Effector CD8-positive, alpha-beta T cell (primary cell): ENCODE measurements at regions not wholly inside any gene's neighbourhood (a gene's known extent, or its start where the extent isn't known, plus 50 kb on each side); places are given as distances from the start of the nearest gene placed in this dataset.
"Not testable (repeated sequence)": the region's sequence is repeated elsewhere in the genome, so short reads cannot be mapped to it uniquely, and the experiment has no call there.

Experiments
- DNase-seq: peaks from one replicate; lab custom pipeline; 2025; lab: John Stamatoyannopoulos, UW

DNA sequence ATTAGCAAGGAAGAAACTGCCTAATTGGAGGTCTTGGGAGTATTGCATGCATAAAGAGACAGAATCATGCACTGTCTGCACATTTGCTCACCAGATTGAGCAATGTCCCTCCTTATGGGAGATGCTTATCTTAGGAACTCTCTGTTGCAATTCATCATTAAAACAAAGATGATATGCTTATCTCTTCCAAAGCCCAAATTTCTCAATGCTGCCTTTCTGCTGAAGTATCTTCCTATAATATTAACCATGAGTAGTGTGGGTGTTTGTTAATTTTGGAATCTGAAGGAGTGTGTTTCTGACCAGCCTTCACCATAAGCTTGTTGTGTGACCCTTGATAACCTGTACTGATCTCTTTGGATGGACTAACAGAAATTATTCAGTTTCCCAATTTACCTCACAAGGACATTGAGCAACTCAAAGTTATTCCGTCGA, 1257.6 kb upstream of the FLRT2 start:
- no peak for DNase-seq

DNA sequence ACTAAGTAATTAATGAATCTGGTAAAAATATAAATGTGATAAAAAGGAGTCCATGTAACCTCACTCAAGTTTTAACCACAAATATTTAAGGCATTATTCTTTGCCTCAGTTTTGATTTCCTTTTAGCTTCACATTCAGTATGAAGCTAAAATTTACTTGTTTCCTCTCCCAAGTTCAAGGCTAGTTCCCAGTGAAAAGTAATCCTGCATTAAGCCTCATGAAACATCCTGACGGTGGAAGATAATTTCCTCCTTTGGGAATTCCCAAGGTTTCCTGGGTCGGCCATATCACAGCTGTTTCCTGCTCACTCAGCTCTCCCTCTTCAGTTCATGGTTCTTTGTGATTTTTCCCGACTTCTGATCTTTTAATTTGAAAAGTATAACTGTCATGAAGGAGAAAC, 1256.8 kb upstream of the FLRT2 start:
- DNase-seq, result no peak

DNA sequence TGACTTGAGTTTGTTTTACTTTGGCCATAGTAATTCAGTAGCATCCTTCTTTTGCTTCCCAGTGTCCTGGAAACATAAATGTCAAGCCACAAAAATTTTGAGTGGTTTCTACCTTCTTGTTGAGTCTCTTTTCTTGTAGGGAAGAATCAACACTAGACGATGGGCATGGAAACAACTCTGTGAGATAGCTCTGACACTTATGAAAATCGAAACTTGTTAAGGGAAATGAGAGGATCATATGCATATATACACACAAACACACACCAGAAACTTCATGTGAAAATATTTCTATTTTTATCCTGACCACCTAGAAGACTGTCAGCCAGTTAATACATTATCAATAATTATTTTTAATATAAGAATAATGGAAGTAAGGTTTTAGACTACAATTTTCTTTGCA, 1247.3 kb upstream of the FLRT2 start:
- no peak for DNase-seq

DNA sequence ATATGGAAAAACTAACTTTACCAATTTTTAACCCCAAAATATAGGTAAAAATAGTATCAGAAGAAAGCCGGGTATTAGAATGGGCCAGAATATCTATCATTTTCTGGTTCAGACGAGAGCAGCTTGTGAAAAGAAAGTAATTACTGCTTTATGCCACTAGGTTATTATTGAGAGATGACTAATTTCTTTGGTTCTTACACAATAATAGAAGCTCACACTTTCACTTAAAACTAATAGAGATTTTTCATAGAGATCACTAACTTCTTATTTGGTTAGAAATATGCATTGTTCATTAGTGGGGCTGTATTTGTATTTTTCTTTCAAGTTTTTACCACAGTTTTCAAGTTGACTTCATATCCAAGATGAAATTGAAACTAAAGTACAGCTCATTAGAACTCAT, 1241.2 kb upstream of the FLRT2 start:
- DNase-seq, result no peak

DNA sequence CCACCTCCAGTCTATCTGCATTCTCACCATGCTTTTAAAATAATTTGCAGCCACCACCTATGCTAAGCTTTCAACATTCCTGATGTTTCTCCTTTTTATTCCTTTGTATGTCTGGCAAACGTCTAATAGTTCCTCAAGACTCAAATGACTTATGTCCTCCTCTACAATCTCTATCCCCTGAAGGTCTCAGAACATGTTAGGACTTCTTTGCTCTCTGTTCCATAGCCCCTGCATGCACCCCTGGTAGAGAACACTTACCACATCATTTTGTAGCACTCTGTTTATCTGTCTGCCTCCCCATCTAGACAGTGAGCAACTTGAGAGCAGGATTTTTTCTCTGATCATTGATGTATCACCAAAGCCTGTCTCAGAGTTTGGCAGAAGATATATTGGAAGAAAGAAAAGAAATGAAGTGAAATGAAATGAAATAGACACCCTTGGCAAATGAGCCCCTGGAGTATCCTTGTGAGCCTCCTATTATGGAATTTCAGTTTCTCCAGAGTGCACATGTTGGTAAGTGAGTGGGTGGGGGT, 1231.2 kb upstream of the FLRT2 start:
- no peak for DNase-seq

DNA sequence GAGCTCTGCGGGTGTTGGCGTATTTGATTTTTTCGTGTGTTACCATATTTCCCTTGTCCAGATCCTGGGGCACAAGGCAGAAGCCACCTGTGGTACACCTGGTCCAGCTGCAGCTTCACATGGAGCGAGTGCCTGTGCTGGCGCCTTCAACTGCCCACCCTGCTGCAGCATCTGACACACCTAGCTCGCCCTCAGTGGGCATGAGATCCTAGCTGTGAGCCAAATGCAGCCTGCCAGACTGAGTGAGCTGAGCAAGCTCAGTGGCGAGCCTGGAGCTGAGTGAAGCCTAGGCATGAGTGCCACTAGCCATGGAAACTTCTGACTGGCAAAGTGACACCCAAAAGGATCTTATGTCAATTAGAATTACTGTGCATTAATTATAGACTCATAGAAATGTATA, 1226.8 kb upstream of the FLRT2 start:
- DNase-seq, result no peak

DNA sequence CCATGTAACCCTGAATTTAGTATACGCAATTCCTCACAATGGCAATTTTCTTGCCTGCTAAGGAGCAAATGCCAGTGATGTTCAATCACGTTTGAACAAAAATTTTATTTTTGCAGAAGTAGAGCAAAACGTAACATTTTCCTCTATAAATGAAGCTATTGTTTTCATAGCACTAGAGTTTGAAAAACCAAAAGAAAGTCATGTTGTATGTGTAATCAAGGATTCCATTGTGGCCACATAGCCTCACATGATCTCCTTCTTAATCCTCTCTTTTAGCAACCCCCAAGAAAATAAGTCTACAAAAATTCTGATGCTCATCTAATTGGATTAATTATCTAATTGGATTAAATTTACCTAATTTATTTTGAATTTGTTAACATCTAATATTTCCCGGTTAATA, 1217.4 kb upstream of the FLRT2 start:
- no peak for DNase-seq

DNA sequence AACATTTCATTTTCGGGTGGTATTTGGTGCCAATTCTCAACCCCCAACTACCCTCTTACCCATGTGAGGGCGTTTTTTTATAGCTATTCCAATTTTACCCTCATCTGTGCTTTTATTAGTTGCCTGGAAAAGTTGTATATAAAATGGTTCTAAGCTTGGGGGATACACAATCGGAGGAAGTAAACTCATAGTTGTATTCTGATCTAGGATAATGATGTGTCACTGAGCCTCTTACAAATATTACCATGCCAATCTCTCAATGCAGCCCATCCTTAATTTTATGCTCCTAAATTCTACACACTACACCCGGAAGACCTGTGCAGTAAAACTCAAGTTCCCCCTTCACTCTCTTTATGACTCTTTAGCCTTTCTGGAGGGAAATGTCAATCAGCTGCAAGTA, 1206.5 kb upstream of the FLRT2 start:
- no peak for DNase-seq

DNA sequence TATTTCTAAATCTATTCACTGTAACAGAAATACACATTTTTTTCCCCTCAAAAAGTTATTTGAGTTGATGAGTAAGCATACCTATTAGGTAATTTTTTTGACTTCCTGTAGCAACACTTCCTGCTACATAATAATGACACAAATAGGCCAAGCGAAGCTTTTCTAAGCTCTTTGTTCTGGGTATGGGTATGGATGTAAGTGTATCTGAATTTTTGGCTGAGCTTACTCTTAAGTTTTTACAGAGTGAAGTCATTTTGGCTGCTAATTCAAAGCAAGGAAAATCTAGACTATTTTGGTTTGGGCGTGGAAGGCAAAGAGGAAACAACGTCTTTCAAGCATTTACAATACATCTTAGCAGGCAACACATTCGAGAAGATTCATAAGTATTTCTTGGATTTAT, 1206.0 kb upstream of the FLRT2 start:
- no peak for DNase-seq

DNA sequence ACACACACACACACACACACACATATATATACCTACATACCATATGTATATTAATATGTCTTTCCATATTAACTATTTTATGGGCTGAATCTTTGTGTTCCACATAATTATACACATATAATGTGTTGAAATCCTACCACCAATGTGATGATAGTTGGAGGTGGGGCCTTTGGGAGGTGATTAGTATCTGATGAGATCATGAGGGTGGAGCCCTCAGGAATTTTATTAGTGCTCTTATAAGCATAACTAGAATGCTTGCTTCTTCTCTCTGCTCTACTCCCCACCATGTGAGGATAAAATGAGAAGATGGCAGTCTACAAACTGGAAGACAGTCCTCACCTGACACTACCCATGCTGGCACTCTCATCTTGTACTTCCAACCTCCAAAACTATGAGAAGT, 1193.5 kb upstream of the FLRT2 start:
- DNase-seq, result no peak

DNA sequence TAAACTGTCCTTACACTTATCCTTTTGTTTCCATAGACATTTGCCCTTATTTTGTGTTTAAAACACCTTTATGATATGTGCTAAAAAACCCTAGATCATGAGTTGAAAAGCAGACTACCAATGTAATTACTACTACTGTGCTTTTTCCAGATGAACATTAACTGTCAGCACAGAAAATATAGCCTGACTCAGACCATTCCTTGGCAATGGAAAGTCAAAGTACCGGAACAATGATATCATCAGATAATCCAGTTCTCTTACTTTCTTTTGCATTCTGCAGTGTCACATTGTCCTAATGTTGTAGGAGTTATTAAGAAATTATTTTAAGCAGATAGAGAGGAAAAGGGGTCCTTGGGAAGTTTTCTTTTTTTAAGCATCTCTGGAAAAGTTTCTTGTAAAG, 1189.0 kb upstream of the FLRT2 start:
- no peak for DNase-seq

DNA sequence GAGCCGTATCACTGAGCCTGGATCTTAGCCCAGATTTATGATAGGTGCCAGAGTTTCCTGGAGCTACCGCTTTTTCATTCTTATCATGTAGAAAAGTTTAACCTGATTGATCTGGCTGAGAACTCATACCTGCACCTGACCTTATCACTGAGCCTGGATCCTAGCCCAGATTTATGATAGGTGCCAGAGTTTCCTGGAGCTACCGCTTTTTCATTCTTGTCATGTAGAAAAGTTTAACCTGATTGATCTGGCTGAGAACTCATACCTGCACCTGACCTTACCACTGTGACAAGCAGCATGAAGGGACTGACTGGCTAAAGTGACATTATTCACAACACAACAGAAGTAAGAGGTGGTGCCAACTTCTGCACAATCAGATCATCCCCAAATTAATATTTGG, 1188.1 kb upstream of the FLRT2 start:
- not testable (repeated sequence) for DNase-seq

DNA sequence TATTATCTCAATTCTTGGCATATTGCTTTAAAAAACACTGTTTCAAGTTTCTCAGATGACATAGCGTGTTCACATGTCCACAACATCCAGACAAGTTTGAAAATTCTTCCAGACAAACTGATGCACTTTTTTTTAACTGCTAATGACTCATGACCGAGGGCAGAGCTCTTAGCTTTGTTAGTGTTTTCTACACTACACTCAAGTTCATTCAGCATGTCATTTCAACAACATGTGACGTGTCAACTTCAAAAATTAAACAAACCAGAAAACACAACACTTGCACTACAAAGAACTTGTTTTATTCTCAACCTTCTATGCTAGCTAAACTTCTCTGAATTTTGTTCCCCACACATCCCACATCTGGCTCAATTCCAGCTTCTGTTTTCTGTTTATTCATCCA, 1186.3 kb upstream of the FLRT2 start:
- no peak for DNase-seq

DNA sequence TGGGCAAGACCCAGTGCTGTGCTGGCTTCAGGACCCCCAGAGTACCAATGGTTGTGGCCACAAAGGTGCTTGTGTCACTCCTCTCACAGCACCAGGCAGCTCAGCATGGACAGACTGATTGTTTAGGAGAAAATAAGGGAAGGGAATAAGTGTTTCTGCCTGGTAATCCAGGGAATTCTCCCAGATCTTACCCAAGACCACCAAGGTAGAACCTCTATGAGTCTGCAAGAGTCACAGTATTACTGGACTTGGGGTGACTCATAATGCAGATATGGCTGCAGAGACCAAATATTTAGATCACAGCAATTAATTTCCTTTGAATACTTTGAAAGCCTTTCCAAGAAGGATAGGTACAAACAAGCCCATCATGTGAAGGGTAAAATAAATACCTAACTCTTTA, 1178.3 kb upstream of the FLRT2 start:
- DNase-seq, result no peak

DNA sequence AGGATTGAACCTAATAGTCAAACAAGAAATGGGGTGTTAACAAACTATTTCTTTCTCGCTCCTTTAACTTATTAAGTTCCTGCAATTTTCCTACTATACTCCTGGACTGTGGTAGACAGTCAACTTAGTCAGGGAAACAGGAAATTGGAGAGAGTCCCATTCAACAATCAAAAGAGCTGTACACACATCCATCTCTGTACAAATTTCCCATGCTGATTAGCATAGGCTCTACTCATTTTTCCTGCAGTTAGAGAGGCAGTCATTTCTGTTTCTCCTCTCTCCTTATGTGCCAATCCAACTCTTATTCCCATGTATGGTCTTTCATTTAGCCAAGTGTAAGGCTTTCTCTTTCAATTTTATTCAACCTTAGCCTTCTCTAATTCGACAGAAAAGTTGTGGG, 1168.5 kb upstream of the FLRT2 start:
- no peak for DNase-seq

DNA sequence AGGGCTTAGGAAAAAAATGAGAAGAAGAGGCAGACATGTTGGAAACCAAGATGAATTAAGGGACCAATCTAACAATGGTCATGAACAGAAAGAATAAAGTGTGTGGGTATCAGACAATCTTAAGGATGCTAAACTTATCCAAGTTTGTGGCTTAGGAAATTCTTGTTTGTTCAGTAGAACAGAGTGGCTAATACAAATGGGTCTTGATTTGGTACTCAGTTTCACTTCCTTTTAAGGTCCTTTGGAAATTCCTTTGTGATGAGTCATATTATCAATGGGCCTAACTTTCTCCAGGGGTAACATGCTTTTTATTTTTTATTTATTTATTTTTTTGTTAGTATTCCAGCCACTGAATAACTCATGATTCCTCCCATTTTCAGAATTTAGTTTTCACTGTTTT, 1154.7 kb upstream of the FLRT2 start:
- no peak for DNase-seq

DNA sequence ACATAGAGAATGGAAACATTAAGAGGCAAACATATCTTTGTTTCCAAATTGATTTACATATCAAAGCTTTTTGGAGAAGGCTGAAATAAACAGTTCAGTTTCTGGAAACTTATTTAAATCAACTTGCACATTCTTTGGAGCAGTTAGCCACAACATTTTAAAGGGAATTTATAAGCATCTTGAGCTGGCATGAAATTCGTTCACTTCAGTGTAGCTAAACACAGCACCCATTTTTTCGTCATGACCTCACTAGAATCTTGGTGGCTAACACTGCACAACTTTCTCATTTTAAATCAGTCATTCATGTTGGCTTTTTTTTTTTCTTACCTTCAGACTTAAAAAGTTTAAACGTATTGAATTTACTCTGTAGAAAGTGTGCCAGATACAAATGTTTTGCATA, 1139.9 kb upstream of the FLRT2 start:
- DNase-seq, result no peak

DNA sequence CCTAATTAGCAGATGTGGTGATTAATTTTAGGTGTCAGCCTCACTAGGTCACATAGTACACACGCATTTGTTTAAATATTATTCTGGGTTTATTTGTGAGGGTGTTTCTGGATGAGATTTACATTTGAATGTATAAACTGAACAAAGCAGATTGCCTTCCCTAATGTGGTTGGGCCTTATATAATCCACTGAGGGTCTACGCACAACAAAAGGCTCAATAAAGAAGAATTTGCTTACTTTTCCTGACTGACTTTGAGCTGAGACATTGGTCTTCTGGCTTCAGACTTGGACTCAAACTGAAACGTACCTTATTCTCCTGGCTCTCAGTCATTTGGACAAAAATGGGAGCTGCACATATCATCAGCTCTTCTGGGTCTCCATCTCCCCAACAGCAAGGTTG, 1132.3 kb upstream of the FLRT2 start:
- DNase-seq, result no peak

DNA sequence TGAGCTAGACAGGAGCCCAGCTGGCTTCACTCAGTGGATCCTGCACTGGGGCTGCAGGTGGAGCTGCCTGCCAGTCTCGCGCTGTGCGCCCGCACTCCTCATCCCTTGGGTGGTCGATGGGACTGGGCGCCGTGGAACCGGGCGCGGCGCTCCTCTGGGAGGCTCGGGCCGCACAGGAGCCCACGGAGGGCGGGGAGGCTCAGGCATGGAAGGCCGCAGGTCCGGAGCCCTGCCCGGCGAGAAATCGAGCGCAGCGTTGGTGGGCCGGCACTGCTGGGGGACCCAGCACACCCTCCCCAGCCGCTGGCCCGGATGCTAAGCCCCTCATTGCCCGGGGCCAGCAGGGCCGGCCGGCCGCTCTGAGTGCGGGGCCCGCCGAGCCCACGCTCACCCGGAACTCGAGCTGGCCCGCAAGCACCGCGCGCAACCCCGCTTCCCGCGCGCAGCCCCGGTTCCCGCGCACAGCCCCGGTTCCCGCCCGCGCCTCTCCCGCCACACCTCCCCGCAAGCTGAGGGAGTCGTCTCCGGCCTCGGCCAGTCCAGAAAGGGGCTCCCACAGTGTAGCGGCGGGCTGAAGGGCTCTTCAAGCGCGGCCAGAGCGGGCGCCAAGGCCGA, 1130.5 kb upstream of the FLRT2 start:
- DNase-seq, result no peak

DNA sequence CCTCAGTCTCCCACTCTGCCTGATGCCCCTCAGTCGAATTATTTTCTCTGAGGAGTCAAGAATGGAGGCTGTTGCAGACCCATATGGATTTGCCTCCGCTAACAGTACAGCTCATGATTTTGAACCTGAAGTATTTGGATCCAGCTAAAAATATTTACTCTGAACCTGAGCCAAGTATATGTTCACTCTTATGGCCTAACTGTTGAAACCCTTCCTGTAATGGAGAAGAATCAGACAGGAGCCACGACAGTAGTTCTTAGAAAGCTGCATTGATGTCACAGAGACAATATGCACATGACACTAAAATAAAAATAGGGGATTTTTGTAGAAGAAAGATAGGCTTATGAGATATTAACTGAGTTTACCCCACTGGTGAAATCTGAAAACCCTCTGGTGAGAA, 1128.3 kb upstream of the FLRT2 start:
- no peak for DNase-seq

DNA sequence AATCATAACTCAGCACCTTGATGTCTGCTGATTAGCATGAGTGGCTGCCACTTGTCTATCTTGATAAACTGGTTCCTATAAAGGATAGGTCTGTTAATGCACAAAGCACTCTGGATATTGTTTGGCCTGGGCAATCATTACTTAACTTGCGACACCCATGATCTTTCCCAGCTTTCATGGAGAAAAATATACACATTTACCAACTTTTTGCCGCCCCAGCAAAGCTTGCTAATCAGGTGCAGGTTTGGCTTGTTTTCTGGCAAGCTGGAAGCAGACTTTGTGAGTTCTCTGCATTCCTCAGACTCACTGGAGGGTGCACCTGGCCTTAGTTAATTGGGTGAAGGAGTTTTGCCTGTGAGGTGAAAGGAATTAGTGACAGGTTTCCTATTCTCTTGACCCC, 1126.4 kb upstream of the FLRT2 start:
- no peak for DNase-seq

DNA sequence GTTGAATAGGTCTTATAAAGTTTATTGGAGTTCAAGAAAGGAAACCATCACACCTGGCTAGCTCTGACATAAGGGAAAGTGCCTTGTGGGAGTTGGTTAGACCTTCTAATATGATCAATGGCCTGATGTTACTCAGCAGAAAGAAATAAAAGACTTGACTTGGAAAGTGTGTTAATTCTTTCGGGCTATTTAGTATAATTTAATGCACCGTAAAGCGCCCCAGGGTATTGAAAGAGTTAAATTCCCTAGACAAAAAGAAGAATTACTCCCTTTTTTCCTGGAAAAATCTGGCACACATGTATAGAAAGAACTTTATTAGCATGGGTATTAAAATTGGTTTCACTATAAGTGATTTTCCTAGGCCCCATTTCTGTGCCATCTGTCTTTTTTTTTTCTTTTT, 1125.7 kb upstream of the FLRT2 start:
- no peak for DNase-seq

DNA sequence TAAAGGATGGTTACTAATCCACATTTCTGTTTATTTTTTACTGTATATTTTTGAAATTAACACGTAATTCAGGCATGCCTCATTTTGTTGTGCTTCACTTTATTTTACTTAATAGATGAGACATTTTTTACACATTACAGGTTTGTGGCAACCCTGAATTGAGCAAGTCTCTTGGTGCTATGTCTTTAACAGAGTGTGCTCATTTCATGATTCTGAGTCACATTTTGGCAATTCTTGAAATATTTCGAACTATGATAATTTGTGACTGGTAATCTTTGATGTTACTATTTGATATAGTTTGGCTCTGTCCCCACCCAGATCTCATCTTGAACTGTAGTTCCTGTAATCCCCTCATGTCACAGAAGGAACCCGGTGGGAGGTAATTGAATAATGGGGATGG, 1120.5 kb upstream of the FLRT2 start:
- no peak for DNase-seq

DNA sequence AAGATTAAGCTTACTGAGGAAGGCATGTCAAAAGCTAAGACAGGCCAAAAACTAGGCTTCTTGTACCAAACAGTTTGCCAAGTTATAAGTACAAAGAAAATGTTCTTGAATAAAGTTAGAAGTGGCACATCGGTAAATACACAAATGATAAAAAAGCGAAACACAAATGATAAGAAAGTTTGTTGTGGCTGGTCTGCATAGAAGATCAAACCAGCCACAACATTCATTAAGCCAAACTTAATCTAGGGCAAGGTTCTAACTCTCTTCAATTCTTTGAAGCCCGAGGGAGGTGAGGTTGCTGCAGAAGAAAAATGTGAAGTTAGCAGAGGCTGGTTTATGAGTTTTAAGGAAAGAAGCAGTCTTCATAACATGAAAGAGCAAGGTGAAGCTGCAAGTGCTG, 1119.6 kb upstream of the FLRT2 start:
- no peak for DNase-seq

DNA sequence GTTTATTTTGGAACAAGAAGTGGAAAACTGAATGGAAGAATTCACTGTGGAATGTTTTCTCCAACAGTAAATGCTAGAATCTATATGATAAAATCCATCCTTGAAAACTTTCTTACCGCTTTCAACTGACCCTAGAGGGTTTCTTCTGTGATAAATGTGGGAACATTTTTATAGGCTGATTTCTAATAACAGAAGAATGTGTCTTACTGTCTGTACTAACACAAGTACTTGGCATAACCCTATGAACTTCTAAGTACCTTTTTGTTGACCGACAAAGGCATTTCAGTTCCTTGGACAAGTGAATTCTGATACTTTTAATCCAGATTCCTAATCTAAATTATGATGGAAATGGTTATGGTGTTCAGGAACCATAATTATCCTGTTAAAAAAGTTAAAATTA, 1109.7 kb upstream of the FLRT2 start:
- no peak for DNase-seq
